ENCODE measurements at regions not wholly inside any gene's neighbourhood (a gene's known extent, or its start where the extent isn't known, plus 50 kb on each side); places are given as distances from the start of the nearest gene placed in this dataset.
A peak's percentile ranks its signal among the peaks of the same experiment; 100 is the strongest.

- DNase-seq = no peak
Measured at GRCh38 chr18:73848656-73849055, 299.0 kb downstream of the FBXO15 start.

GRCh38 chr18:73843455-73843854 is 304.2 kb downstream of the FBXO15 start:
- no peak for DNase-seq

- DNase-seq = peak; percentile 13
Measured at GRCh38 chr18:73842795-73843394, 304.7 kb downstream of the FBXO15 start.

GRCh38 chr18:73841661-73842060 is 306.0 kb downstream of the FBXO15 start:
- no peak for DNase-seq

- DNase-seq = no peak
Measured at GRCh38 chr18:73840319-73840945, 307.2 kb downstream of the FBXO15 start.

GRCh38 chr18:73839441-73839840 is 308.2 kb downstream of the FBXO15 start:
- no peak for DNase-seq

- no peak for DNase-seq
Measured at GRCh38 chr18:73838107-73838506, 309.5 kb downstream of the FBXO15 start.

- DNase-seq = no peak
Measured at GRCh38 chr18:73835656-73836364, 311.8 kb downstream of the FBXO15 start.

- DNase-seq = no peak
Measured at GRCh38 chr18:73835039-73835438, 312.6 kb downstream of the FBXO15 start.

GRCh38 chr18:73831688-73832087 is 315.9 kb downstream of the FBXO15 start:
- DNase-seq = no peak

- no peak for DNase-seq
Measured at GRCh38 chr18:73829146-73829545, 318.5 kb downstream of the FBXO15 start.

- DNase-seq = no peak
Measured at GRCh38 chr18:73827801-73828200, 319.8 kb downstream of the FBXO15 start.

- no peak for DNase-seq
Measured at GRCh38 chr18:73826098-73826497, 321.5 kb downstream of the FBXO15 start.

GRCh38 chr18:73824671-73825070 is 323.0 kb downstream of the FBXO15 start:
- DNase-seq = no peak

GRCh38 chr18:73812423-73812822 is 335.2 kb downstream of the FBXO15 start:
- DNase-seq = no peak

GRCh38 chr18:73807551-73808192 is 340.0 kb downstream of the FBXO15 start:
- no peak for DNase-seq

- DNase-seq = no peak
Measured at GRCh38 chr18:73805991-73806390, 341.6 kb downstream of the FBXO15 start.

GRCh38 chr18:73797419-73797818 is 350.2 kb downstream of the FBXO15 start:
- DNase-seq = no peak

GRCh38 chr18:73793386-73793785 is 354.2 kb downstream of the FBXO15 start:
- DNase-seq = no peak

- DNase-seq = no peak
Measured at GRCh38 chr18:73791081-73791480, 356.6 kb downstream of the FBXO15 start.

- DNase-seq = no peak
Measured at GRCh38 chr18:73790587-73790986, 357.0 kb downstream of the FBXO15 start.

GRCh38 chr18:73787316-73787715 is 360.3 kb downstream of the FBXO15 start:
- no peak for DNase-seq

GRCh38 chr18:73785300-73785699 is 362.3 kb downstream of the FBXO15 start:
- no peak for DNase-seq

GRCh38 chr18:73784853-73785252 is 362.8 kb downstream of the FBXO15 start:
- DNase-seq = no peak
